Hepatocyte (in vitro differentiated cells): ENCODE measurements at regions not wholly inside any gene's neighbourhood (a gene's known extent, or its start where the extent isn't known, plus 50 kb on each side); places are given as distances from the start of the nearest gene placed in this dataset.

Source experiments
- DNase-seq: peaks from one replicate; pipeline ENCODE4 v3.0.0-alpha.2; 2016; ENCODE audit warnings: low spot score
- H2AFZ ChIP-seq: fragments of 200-600 bp; sonication (generic); 2 replicates; pipeline ENCODE4 v1.6.0; 2016; ENCODE audit warnings: antibody characterized with exemption, mild to moderate bottlenecking
- H3K27ac ChIP-seq: fragments of 200-600 bp; sonication (generic); 2 replicates; pipeline ENCODE4 v1.5.1; 2016; ENCODE audit warnings: mild to moderate bottlenecking
- H3K27me3 ChIP-seq: fragments of 200-600 bp; sonication (generic); 2 replicates; pipeline ENCODE4 v1.6.1; 2016
- H3K36me3 ChIP-seq: fragments of 200-600 bp; sonication (generic); replicated peaks from 2 replicates; pipeline ENCODE4 v1.5.1; 2016; ENCODE audit warnings: low read depth; ENCODE audit not compliant: insufficient read depth
- H3K4me1 ChIP-seq: fragments of 200-600 bp; sonication (generic); 2 replicates; pipeline ENCODE4 v1.5.1; 2016; ENCODE audit warnings: mild to moderate bottlenecking, moderate library complexity; ENCODE audit not compliant: insufficient read depth
- H3K4me2 ChIP-seq: fragments of 200-600 bp; sonication (generic); 2 replicates; pipeline ENCODE4 v1.6.0; 2016
- H3K4me3 ChIP-seq: fragments of 200-600 bp; sonication (generic); 2 replicates; pipeline ENCODE4 v1.5.1; 2016; ENCODE audit warnings: mild to moderate bottlenecking
- H3K79me2 ChIP-seq: fragments of 200-600 bp; sonication (generic); 2 replicates; pipeline ENCODE4 v1.6.0; 2017; ENCODE audit warnings: mild to moderate bottlenecking
- H3K9me2 ChIP-seq: fragments of 200-600 bp; sonication (generic); replicated peaks from 2 replicates; pipeline ENCODE4 v1.6.0; 2017; ENCODE audit warnings: mild to moderate bottlenecking; ENCODE audit not compliant: insufficient read depth
- H3K9me3 ChIP-seq: fragments of 200-600 bp; sonication (generic); 2 replicates; pipeline ENCODE4 v1.5.1; 2016; ENCODE audit warnings: low read depth, mild to moderate bottlenecking
- H4K20me1 ChIP-seq: fragments of 200-600 bp; sonication (generic); 2 replicates; pipeline ENCODE4 v1.6.0; 2016; ENCODE audit warnings: mild to moderate bottlenecking; ENCODE audit not compliant: insufficient read depth, poor library complexity, severe bottlenecking
- CTCF ChIP-seq: fragments of 200-600 bp; sonication (generic); IDR thresholded peaks from 2 replicates; pipeline ENCODE4 v1.5.1; 2016; ENCODE audit warnings: antibody characterized with exemption, mild to moderate bottlenecking; ENCODE audit not compliant: poor library complexity
- EZH2 ChIP-seq: fragments of 200-600 bp; sonication (generic); IDR thresholded peaks from 2 replicates; pipeline ENCODE4 v1.6.1; 2016; ENCODE audit warnings: antibody characterized with exemption, mild to moderate bottlenecking, borderline replicate concordance
- EZH2phosphoT487 ChIP-seq: fragments of 200-600 bp; sonication (generic); IDR thresholded peaks from one replicate; pipeline ENCODE4 v1.6.1; 2018; ENCODE audit warnings: antibody characterized with exemption, mild to moderate bottlenecking, low read depth, moderate library complexity; ENCODE audit not compliant: unreplicated experiment, severe bottlenecking
- WGBS: methylation state at CpG from one replicate; pipeline ENCODE4 v1.1.6; 2016; ENCODE audit warnings: low lambda C conversion rate; ENCODE audit errors: missing lambda C conversion rate; 5-methylcytosine and 5-hydroxymethylcytosine counted together

DNA sequence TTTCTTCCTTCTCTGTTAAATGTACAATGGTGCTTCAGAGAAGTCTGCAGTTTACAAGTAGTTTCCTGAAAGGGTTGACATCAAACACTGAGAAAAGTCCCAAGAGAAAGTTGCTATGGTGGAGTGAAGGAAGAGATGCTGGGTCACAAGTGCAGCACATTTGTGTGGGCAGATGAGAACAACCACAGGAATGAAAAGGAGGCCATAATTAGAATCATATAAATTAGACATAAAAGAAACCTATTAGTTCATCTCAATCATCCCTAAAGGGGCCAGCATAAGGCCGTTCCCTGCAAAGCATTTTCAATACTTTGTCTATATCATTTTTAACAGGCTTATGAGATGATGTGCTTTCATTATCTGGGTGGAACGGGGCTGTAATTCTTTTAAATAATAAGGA lies 359.2 kb downstream of the IRS2 start:
- Histone ChIP-seq H2AFZ (no peak overlapping the region), H3K4me1 (no peaks in the 10 kb centered on the region), H3K9me3 (no peaks in the 10 kb centered on the region), H3K27me3 (no peaks in the 10 kb centered on the region), H3K4me3 (no peak overlapping the region), H3K36me3 (no peaks in the 10 kb centered on the region), H3K9me2 (no peaks in the 10 kb centered on the region), H4K20me1 (no peaks in the 10 kb centered on the region), H3K4me2 (no peak overlapping the region), H3K79me2 (no peaks in the 10 kb centered on the region), H3K27ac (no peak overlapping the region)
- no peak for DNase-seq
- no peak for TF ChIP-seq CTCF
- no peak for TF ChIP-seq EZH2phosphoT487
- no peak for TF ChIP-seq EZH2
- 75% methylated on average over 2 of the region's 2 CpGs for WGBS

- Histone ChIP-seq H3K27ac (no peak overlapping the region), H3K4me3 (no peak overlapping the region)
- 92% methylated on average over 1 of the region's 1 CpG for WGBS
These were observed 359.7 kb downstream of the IRS2 start for GRCh38 chr13:109426690-109426990.

GRCh38 chr13:109425821-109426689 lies 360.3 kb downstream of the IRS2 start:
- no peaks in the 10 kb centered on the region for H3K9me2 ChIP-seq
- TF ChIP-seq EZH2 (no peak), CTCF (no peak), EZH2phosphoT487 (no peak)
- H3K4me1 ChIP-seq: no peaks in the 10 kb centered on the region
- H3K79me2 ChIP-seq: no peaks in the 10 kb centered on the region
- no peaks in the 10 kb centered on the region for H3K9me3 ChIP-seq
- H4K20me1 ChIP-seq: no peaks in the 10 kb centered on the region
- no peaks in the 10 kb centered on the region for H3K36me3 ChIP-seq
- no peak overlapping the region for H3K4me3 ChIP-seq
- no peak overlapping the region for H3K27ac ChIP-seq
- no peak overlapping the region for H3K4me2 ChIP-seq
- H2AFZ ChIP-seq: no peak overlapping the region
- WGBS: 87% methylated on average over 5 of the region's 5 CpGs
- H3K27me3 ChIP-seq: no peaks in the 10 kb centered on the region
- DNase-seq: no peak

More at GRCh38 chr13:109426690-109426990, 359.7 kb downstream of the IRS2 start:
- Histone ChIP-seq H2AFZ (no peak overlapping the region), H3K27me3 (no peaks in the 10 kb centered on the region), H4K20me1 (no peaks in the 10 kb centered on the region), H3K79me2 (no peaks in the 10 kb centered on the region), H3K4me1 (no peaks in the 10 kb centered on the region), H3K4me2 (no peak overlapping the region), H3K9me2 (no peaks in the 10 kb centered on the region), H3K9me3 (no peaks in the 10 kb centered on the region), H3K36me3 (no peaks in the 10 kb centered on the region)
- DNase-seq: no peak
- TF ChIP-seq EZH2phosphoT487 (no peak), CTCF (no peak), EZH2 (no peak)
